Bone marrow (tissue), 2 donors: ENCODE measurements at regions not wholly inside any gene's neighbourhood (a gene's known extent, or its start where the extent isn't known, plus 50 kb on each side); places are given as distances from the start of the nearest gene placed in this dataset.

Experiments
- DNase-seq, 2 donors: peaks; one replicate each; lab custom pipeline; 2025; lab: John Stamatoyannopoulos, UW

- DNase-seq = no peak
Observed at GRCh38 chr9:119094086-119094485, 275.1 kb downstream of the BRINP1 start.

DNA sequence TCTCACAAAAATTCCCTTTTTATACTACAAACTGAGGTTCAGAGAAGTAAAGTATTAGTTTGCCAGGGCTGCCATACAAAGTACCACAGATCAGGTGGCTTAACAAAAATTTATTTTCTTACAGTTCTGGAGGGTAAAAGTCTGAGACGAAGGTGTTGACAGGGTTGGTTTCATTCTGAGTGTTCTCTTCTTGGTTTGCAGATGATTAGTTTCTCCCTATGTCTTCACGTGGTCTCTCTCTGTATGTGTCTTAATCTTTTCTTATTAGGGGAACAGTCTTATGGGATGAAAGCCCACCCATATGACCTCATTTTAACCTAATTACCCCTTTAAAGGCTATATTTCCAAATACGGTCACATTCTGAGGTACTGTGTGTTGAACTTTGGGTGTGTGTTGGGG is 274.2 kb downstream of the BRINP1 start:
- DNase-seq = no peak

- DNase-seq = no peak
Observed at GRCh38 chr9:119101048-119101447, 268.2 kb downstream of the BRINP1 start.

- DNase-seq = no peak
Observed at GRCh38 chr9:119114681-119115080, 254.6 kb downstream of the BRINP1 start.
